ENCODE measurements at regions not wholly inside any gene's neighbourhood (a gene's known extent, or its start where the extent isn't known, plus 50 kb on each side); places are given as distances from the start of the nearest gene placed in this dataset.

DNA sequence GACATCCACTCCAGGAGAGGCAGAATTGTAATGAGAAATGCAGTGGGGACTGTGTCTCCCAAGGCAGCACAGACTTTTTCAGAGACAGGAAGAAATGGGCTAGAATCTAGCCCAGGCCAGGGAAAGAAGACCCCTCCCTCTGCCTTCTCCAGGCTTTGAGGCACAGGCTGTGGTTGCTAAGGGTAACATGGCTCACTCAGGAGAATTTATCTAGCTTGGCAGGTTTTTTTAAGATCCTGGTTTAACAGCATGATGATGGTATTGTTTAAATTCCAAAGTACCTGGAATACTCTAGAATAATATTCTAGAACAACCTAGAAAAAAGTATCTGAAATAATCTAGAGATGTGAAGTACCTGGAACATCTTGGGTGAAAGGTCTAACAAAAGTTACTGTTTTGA, 125.6 kb downstream of the URB2 start:
- DNase-seq (no peak), ATAC-seq (no peak)
- Mint-ChIP-seq H3K4me3 (no peak overlapping the region), H3K27me3 (peaks cover 3 to 11% (median 8%) of the 10 kb centered on the region in 5 donors), H3K36me3 (no peaks in the 10 kb centered on the region), H3K9me3 (peaks cover 0 to 3% (median 0%) of the 10 kb centered on the region in 9 donors), H3K4me1 (peaks cover 6 to 15% (median 13%) of the 10 kb centered on the region in 4 donors), H3K27ac (peak overlapping the region in 1 of 10 donors; percentile 24)
- POLR2A ChIA-PET: no interaction called here

DNA sequence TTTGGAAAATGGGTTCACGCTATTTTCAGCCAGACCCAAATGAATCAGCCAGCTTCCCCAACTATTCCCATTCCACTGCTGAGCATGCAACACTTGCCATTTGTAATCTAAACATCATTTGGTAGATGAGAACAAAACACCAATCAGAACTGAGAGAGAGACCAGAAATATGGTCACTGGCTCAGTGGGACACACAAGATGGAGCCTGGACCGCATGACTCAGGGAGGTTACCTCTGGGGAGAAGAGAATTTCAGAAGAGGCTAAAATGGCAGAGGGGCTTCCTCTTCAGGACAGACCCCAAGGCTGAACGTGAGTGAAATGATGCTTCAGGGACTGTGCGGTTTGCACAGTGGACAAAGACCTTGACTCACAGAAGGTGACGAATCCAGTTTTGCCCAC, 126.6 kb downstream of the URB2 start:
- peaks cover 0 to 9% (median 0%) of the 10 kb centered on the region in 9 donors for H3K9me3 Mint-ChIP-seq
- H3K27me3 Mint-ChIP-seq: peaks cover 0 to 9% (median 6%) of the 10 kb centered on the region in 5 donors
- H3K4me1 Mint-ChIP-seq: peaks cover 6 to 15% (median 13%) of the 10 kb centered on the region in 4 donors
- peak overlapping the region in 1 of 10 donors; percentile 6 for H3K27ac Mint-ChIP-seq
- no peak overlapping the region for H3K4me3 Mint-ChIP-seq
- POLR2A ChIA-PET: no interaction called here
- ATAC-seq: no peak
- peaks cover 0 to 7% (median 0%) of the 10 kb centered on the region in 3 donors for H3K36me3 Mint-ChIP-seq
- no peak for DNase-seq

DNA sequence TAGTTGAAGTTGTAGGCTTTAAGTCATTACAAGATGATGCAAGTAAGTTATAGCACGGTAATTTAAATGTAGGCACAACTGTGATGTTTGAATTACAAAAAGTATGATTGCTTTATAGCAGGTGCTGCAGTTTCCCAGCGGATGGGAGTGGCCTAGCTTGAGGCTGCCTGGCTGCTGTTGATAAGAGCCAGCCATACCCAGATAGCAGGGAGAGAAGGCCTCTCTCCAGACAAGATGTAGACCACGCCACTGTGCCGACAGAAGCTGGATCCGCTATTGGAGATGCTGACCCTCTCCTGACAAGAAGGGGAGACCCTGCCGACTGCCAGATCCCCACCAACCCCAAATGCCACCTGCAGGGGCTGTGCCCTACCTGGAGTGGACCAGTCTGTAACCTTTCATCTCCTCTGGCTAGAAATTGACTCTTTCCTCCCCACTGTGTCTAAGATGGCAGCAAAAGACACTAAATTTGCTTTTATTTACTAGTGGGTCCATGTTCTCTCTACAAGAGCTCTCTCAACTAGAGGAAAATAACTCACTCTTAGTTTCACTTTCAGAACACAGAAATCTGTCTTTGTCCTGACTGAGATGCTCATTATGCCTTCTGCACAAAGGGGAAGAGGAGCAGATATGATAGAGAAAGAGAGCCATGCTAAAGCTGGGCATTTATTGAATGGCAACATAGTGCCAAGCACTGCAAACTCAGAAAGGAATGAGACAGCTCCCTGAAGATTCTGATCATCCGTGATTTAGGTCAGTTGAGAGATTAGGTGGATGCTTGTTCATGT, 127.9 kb downstream of the URB2 start:
- H3K4me3 Mint-ChIP-seq: peak overlapping the region; percentile 44 to 79 (median 62)
- ATAC-seq: peak in 1 of 2 donors; percentile 46
- H3K27ac Mint-ChIP-seq: peak overlapping the region; percentile 12 to 88 (median 68)
- peaks cover 0 to under 1% (median 0%) of the 10 kb centered on the region in 5 donors for H3K27me3 Mint-ChIP-seq
- POLR2A ChIA-PET: no interaction called here
- H3K4me1 Mint-ChIP-seq: peaks cover 6 to 15% (median 13%) of the 10 kb centered on the region in 4 donors
- peaks cover 0 to 9% (median 0%) of the 10 kb centered on the region in 9 donors for H3K9me3 Mint-ChIP-seq
- peaks cover 0 to 7% (median 0%) of the 10 kb centered on the region in 3 donors for H3K36me3 Mint-ChIP-seq
- peak in 2 of 10 donors; percentile 11 to 19 for DNase-seq

DNA sequence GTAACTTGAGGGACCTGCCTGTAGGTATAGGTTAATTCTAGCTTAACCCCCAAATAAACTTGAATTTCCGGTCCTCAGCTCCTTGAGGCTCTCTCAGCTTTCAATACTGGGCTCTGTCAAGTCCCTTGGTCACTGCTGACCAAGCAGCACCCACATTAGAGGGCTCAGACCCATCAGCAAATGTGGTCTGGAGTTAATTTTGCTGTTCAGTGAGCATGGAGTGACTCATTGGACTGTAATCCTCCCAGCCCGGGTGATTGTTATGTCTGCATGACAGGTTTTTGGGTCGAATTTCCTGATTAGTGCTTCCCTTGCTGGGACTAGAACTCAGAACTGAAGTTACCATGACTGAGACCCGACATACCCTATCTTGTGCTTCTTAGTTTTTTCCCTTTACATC, 130.6 kb downstream of the URB2 start:
- DNase-seq (no peak), ATAC-seq (no peak)
- Mint-ChIP-seq H3K4me3 (no peak overlapping the region), H3K27ac (no peak overlapping the region), H3K9me3 (peaks cover 0 to 9% (median 0%) of the 10 kb centered on the region in 9 donors), H3K36me3 (peaks cover 0 to 7% (median 0%) of the 10 kb centered on the region in 3 donors), H3K27me3 (peaks cover 0 to 2% (median 0%) of the 10 kb centered on the region in 5 donors), H3K4me1 (peaks cover 6 to 15% (median 13%) of the 10 kb centered on the region in 4 donors)
- POLR2A ChIA-PET: no interaction called here

DNA sequence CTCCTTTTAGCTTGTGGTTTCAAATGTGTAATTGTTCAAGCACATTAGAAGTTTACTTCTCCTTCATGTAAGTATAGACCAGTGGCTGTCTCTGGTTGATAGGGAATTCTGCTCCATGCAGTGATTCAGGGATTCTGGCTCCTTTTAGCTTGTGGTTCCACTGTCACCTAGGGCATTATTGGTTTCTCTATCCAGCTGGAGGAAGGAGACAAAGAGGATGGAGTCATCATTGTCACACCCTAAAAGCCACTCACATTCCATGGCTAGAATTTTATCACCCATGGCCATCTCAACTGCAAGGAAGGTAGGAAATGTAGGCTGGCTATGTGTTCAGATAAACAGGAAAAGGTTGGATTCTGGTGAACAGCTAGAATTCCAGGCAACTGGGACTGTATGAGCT, 131.2 kb downstream of the URB2 start:
- POLR2A ChIA-PET: no interaction called here

DNA sequence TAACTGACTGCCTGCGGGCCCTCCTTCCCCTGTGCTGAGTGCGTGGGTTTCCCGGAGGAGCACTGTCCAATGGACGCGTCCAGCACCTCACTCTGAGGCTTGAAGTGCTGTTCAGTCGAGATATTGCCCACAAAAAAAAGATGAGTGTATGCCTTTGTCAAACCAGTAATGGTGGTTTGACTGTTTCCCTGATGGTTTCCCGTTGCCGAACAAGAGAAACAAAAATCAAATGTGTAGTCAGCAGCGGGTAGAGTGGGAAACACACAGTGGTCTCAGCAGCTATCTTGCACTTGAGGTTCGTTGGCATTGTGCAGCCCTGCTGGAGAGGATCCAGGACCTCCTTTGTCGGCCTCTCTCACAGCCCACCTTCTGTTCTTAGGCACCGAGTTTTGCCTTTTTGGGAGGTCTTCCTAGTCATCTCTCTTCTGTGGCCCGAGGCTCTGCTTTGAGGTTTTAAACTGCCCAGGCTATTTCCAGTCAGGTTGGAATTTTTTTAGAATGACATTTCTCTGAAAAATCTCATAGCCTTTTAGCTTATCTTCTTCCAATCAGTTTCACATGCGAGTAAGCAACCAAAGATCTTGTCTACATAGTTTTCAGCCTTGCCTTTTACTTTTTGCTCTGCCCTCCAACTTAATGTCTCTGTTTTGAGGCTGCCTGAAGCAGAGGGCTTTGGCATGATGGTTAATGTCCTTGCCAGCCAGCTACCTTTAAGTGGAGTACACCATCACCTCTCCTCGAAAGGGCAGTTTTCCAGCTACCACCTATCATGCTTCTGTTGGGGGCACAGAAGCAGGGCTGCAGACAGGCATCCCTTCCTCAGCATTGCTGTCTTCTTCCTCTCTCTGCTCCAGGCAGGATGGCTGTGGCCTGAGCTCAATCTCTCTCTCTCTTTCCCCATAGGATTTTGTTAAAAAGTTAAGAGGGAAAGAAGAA, 132.3 kb downstream of the URB2 start:
- ATAC-seq (no peak), DNase-seq (no peak)
- POLR2A ChIA-PET: no interaction called here
- Mint-ChIP-seq H3K4me1 (peaks cover 6 to 13% (median 12%) of the 10 kb centered on the region in 4 donors), H3K27me3 (peaks cover 0 to 2% (median 0%) of the 10 kb centered on the region in 5 donors), H3K4me3 (no peak overlapping the region), H3K9me3 (peaks cover 0 to 9% (median 0%) of the 10 kb centered on the region in 9 donors), H3K36me3 (peaks cover 0 to 7% (median 0%) of the 10 kb centered on the region in 3 donors), H3K27ac (no peak overlapping the region)

More for the DNA sequence above, 131.2 kb downstream of the URB2 start:
- Mint-ChIP-seq H3K27ac (no peak overlapping the region), H3K4me1 (peaks cover 6 to 15% (median 13%) of the 10 kb centered on the region in 4 donors), H3K4me3 (no peak overlapping the region), H3K36me3 (peaks cover 0 to 7% (median 0%) of the 10 kb centered on the region in 3 donors), H3K9me3 (peaks cover 0 to 9% (median 0%) of the 10 kb centered on the region in 9 donors), H3K27me3 (peaks cover 0 to 2% (median 0%) of the 10 kb centered on the region in 5 donors)
- DNase-seq (no peak), ATAC-seq (no peak)

DNA sequence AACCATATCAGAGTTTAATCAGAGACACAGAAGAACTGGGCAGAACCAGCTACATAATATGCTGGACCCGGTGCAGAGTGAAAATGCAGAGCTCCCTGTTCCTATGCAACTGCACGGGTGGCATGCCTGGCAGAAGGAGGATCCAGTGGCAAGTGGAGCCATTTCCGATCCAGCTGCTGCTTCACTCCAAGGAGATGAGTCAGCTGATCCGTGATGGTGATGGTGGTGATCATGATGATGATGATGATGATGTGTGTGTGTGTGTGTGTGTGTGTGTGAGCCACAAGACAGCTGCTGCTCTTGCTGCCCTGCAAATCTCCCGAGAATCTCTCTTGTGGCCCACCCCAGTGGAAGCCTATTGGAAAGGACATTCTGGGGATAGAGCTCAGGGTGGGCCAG, 133.0 kb downstream of the URB2 start:
- peaks cover 0 to 9% (median 0%) of the 10 kb centered on the region in 9 donors for H3K9me3 Mint-ChIP-seq
- H3K4me1 Mint-ChIP-seq: peaks cover 4 to 7% (median 5%) of the 10 kb centered on the region in 4 donors
- POLR2A ChIA-PET: no interaction called here
- ATAC-seq (no peak), DNase-seq (no peak)
- H3K4me3 Mint-ChIP-seq: no peak overlapping the region
- H3K27me3 Mint-ChIP-seq: peaks cover 0 to 2% (median 0%) of the 10 kb centered on the region in 5 donors
- peaks cover 0 to 7% (median 0%) of the 10 kb centered on the region in 3 donors for H3K36me3 Mint-ChIP-seq
- H3K27ac Mint-ChIP-seq: no peak overlapping the region

DNA sequence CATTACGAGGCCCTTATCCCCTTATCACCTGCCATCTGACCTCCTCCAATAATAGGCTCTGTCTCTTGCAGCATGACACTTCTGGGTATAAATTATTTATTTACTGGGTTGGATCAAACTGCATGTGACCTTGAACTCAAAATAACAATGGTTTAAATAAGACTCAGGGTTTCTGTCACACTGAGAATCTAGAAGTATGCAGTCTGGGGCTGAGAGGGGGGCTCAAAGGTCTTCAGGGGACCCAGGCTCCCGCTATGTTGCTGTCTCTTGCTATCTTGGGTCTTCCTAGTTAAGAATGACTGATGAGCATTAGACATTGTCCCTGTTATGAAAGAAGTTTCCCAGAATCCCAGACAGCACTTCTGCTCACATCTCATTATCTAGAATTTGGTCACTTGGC, 133.5 kb downstream of the URB2 start:
- H3K27me3 Mint-ChIP-seq: peaks cover 0 to 2% (median 0%) of the 10 kb centered on the region in 5 donors
- no peak overlapping the region for H3K4me3 Mint-ChIP-seq
- H3K9me3 Mint-ChIP-seq: peaks cover 0 to 9% (median 0%) of the 10 kb centered on the region in 9 donors
- ATAC-seq: no peak
- peaks cover 0 to 1% (median under 1%) of the 10 kb centered on the region in 4 donors for H3K4me1 Mint-ChIP-seq
- no peak for DNase-seq
- POLR2A ChIA-PET: no interaction called here
- no peak overlapping the region for H3K27ac Mint-ChIP-seq
- peaks cover 0 to 7% (median 0%) of the 10 kb centered on the region in 3 donors for H3K36me3 Mint-ChIP-seq

DNA sequence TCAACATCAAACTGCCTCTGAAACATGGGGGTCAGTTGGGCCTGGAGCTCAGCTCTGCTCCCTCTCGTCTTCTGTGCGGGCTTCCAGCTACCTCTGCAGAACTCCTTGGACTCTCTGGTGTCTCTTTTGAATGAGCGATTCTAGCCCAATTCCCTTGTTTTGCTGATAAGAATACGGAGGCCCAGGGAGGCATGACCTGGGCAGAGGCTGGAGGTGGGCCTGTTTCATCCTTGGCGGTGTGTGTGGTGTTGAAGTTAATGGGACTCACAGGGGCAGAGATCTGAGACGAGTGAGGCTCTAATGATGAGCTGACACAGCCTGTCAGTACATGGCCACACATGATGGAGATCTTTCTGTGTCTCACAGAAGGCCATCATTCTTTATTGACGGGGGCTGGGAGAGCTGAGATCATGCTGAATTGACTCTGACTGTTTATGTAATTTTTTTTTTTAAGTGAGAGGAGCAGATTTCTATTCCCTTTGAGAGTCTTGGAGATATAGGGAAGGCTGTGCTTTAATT, 134.5 kb downstream of the URB2 start:
- POLR2A ChIA-PET: no interaction called here
- Mint-ChIP-seq H3K4me1 (no peaks in the 10 kb centered on the region), H3K36me3 (peaks cover 0 to 7% (median 0%) of the 10 kb centered on the region in 3 donors), H3K9me3 (peaks cover 0 to 9% (median 0%) of the 10 kb centered on the region in 9 donors), H3K27me3 (peaks cover 0 to 2% (median 0%) of the 10 kb centered on the region in 5 donors), H3K4me3 (no peak overlapping the region), H3K27ac (no peak overlapping the region)
- DNase-seq (no peak), ATAC-seq (no peak)

DNA sequence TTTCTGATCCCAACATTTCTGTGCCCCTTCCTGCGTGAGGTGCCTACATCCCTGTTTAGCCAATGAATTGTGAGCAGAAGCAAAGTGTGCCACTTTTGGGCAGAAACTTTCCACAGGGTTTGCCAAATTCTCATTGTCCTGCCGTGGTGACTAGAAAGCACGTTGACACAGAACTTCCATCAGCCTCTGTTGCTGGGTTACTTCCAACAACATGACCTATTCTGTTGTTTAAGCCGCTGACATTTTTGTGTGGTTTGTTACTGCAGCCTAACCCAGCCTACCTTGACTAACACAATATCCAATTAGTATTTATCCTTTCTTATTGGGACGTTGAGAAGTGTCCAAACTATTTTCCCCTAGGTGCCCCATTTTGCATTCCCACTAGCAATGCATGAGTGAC, 136.8 kb downstream of the URB2 start:
- Mint-ChIP-seq H3K9me3 (peaks cover 0 to 2% (median 0%) of the 10 kb centered on the region in 9 donors), H3K36me3 (no peaks in the 10 kb centered on the region)

DNA sequence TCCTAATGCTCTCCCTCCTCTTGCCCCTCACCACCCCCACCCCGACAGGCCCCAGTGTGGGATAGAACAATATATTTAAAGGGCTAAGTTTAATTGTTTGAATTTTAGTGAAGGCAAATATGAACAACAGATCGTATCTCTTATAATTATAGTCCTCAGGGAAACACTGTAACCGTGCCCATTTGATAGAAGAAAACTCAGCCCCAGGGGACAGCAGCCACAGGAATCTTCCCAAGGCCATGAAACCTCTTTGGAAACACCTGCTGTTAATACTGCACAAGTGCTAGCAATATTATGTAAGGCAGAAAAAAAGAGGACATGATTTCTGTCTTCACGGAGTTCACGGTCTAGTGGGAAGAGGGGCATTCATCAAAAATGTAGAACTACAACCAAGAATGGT, 142.2 kb downstream of the URB2 start:
- Mint-ChIP-seq H3K9me3 (no peaks in the 10 kb centered on the region), H3K27ac (no peak overlapping the region), H3K4me3 (no peak overlapping the region), H3K4me1 (no peaks in the 10 kb centered on the region), H3K36me3 (no peaks in the 10 kb centered on the region), H3K27me3 (peaks cover 7 to 25% (median 16%) of the 10 kb centered on the region in 5 donors)
- POLR2A ChIA-PET: no interaction called here
- DNase-seq (no peak), ATAC-seq (no peak)

More for the DNA sequence above, 136.8 kb downstream of the URB2 start:
- DNase-seq: no peak
- H3K27ac Mint-ChIP-seq: no peak overlapping the region
- H3K4me1 Mint-ChIP-seq: no peaks in the 10 kb centered on the region
- POLR2A ChIA-PET: no interaction called here
- H3K4me3 Mint-ChIP-seq: no peak overlapping the region
- peaks cover 0 to 3% (median 0%) of the 10 kb centered on the region in 5 donors for H3K27me3 Mint-ChIP-seq
- no peak for ATAC-seq

DNA sequence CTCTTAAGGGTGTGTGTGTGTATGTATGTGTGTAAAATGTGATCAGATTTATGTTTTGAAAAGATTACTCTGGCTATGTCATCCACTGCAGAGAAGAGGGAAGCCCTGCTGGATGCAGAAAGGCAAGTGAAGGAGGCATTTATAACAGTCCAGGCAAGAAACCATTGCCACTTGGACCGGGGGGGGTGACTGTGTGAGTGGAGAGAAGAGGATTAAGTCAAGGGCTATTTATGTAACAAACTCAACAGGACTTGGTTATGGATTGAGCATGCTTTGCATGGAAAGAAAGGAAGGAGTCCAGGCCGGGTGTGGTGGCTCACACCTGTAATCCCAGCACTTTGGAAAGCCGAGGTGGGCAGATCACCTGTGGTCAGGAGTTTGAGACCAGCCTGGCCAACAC, 143.0 kb downstream of the URB2 start:
- no peaks in the 10 kb centered on the region for H3K4me1 Mint-ChIP-seq
- POLR2A ChIA-PET: no interaction called here
- H3K27ac Mint-ChIP-seq: no peak overlapping the region
- H3K36me3 Mint-ChIP-seq: no peaks in the 10 kb centered on the region
- no peak for DNase-seq
- peaks cover 7 to 32% (median 16%) of the 10 kb centered on the region in 5 donors for H3K27me3 Mint-ChIP-seq
- H3K9me3 Mint-ChIP-seq: no peaks in the 10 kb centered on the region
- H3K4me3 Mint-ChIP-seq: no peak overlapping the region
- no peak for ATAC-seq

All from naive thymus-derived CD8-positive, alpha-beta T cell (primary cell).